Memory B cell (primary cell): ENCODE measurements at regions not wholly inside any gene's neighbourhood (a gene's known extent, or its start where the extent isn't known, plus 50 kb on each side); places are given as distances from the start of the nearest gene placed in this dataset.

Experiments
- ATAC-seq: fragments of 150-1000 bp; cut with Tn5 transposase; 2 replicates; pipeline ENCODE4 v1.10.0; 2021; ENCODE audit warnings: low read depth, mild to moderate bottlenecking, moderate library complexity
- DNase-seq, 2 donors: peaks; one replicate each; pipeline ENCODE4 v3.0.0; 2022; ENCODE audit warnings: low spot score in 2 of 2
- H3K27ac Mint-ChIP-seq: one replicate; pipeline ENCODE4 v1.8.0; 2022; ENCODE audit warnings: mild to moderate bottlenecking, moderate library complexity, mixed read lengths
- H3K27me3 Mint-ChIP-seq: one replicate; pipeline ENCODE4 v1.8.0; 2022; ENCODE audit warnings: mixed read lengths
- H3K36me3 Mint-ChIP-seq: one replicate; pipeline ENCODE4 v1.8.0; 2022; ENCODE audit warnings: mild to moderate bottlenecking, mixed read lengths
- H3K4me1 Mint-ChIP-seq: one replicate; pipeline ENCODE4 v1.8.0; 2022; ENCODE audit warnings: mixed read lengths
- H3K4me3 Mint-ChIP-seq: one replicate; pipeline ENCODE4 v1.8.0; 2022; ENCODE audit warnings: mild to moderate bottlenecking, moderate library complexity, mixed read lengths
- H3K9me3 Mint-ChIP-seq: one replicate; pipeline ENCODE4 v1.8.0; 2022; ENCODE audit warnings: mixed read lengths

- DNase-seq = no peak
- H3K36me3 Mint-ChIP-seq = no peaks in the 10 kb centered on the region
- no peaks in the 10 kb centered on the region for H3K27me3 Mint-ChIP-seq
- H3K9me3 Mint-ChIP-seq = no peaks in the 10 kb centered on the region
- H3K4me3 Mint-ChIP-seq = no peak overlapping the region
- ATAC-seq = no peak
- no peaks in the 10 kb centered on the region for H3K4me1 Mint-ChIP-seq
- H3K27ac Mint-ChIP-seq = no peak overlapping the region
Observed at GRCh38 chr11:110890995-110891394, 178.8 kb upstream of the ARHGAP20 start.

DNA sequence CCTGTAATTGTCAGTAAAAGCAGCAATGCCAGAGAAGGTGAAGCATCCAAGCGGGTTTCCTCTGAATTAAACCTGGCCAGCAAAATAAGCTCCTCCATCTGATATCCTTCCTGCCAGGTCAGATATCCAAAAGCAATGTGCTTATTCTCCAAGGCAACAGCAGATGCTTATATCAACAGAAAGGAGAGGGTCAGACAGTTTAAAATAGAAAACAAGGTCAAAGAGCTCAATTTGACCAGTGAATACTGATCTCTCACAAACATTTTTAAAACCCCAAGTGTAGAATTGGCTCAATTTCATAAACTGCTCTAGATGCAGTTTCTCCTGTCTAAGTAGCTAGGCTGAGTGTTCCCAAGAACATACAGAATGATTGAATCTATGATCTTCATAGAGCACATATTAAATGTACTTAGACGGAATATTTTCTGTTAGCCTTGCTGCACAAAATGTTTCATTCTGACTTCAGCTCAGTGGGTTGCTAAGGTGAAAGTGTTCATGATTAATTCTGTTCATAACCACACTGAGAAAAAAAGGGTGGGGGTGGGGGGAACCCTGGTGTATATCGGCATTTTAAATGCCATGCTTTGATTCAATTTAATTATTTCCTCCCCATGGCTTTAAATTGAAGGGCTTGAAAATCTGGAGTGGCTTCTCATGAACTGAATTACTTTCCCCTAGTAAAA lies 174.2 kb upstream of the ARHGAP20 start:
- H3K27ac Mint-ChIP-seq = no peak overlapping the region
- peaks cover 1% of the 10 kb centered on the region for H3K36me3 Mint-ChIP-seq
- no peak overlapping the region for H3K4me3 Mint-ChIP-seq
- H3K9me3 Mint-ChIP-seq = no peaks in the 10 kb centered on the region
- no peaks in the 10 kb centered on the region for H3K4me1 Mint-ChIP-seq
- peaks cover 11% of the 10 kb centered on the region for H3K27me3 Mint-ChIP-seq
- DNase-seq (no peak), ATAC-seq (no peak)

GRCh38 chr11:110883256-110883655 lies 171.0 kb upstream of the ARHGAP20 start:
- ATAC-seq (no peak), DNase-seq (no peak)
- Mint-ChIP-seq H3K4me3 (no peak overlapping the region), H3K27ac (no peak overlapping the region), H3K36me3 (peaks cover 1% of the 10 kb centered on the region), H3K27me3 (peaks cover 12% of the 10 kb centered on the region), H3K4me1 (no peaks in the 10 kb centered on the region), H3K9me3 (no peaks in the 10 kb centered on the region)

- Mint-ChIP-seq H3K9me3 (no peaks in the 10 kb centered on the region), H3K27me3 (peaks cover 3% of the 10 kb centered on the region), H3K4me1 (no peaks in the 10 kb centered on the region), H3K36me3 (no peaks in the 10 kb centered on the region), H3K27ac (no peak overlapping the region), H3K4me3 (no peak overlapping the region)
- DNase-seq = no peak
- no peak for ATAC-seq
Observed at GRCh38 chr11:110878513-110878912, 166.3 kb upstream of the ARHGAP20 start.

DNA sequence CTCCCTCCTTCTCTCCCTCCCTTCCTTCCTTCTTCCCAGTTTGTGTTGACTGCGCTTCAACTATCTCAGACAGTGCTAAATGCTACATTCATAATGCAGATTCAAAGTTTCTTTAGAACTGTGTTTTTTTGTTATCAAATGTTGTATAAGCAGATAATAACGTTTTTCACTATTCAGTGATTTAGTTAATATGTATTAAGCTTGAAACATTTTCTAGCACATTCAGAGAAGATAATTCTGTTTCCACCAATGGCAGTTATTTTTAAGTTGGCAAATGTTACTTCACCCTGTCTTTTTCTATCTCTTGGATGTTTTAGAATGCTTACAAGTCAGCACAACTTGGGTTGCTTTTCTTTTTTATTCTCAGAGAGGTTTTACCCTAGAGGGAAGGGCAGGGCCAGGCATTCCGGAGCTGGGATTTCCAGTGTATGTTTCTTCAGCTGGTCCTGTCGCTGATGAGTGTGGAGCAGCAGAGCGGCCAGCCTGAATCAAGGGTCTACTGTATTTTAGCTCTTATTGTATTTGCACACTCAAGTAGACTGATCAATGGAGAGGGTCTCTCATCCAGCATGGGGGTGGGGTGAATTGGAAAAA lies 162.3 kb upstream of the ARHGAP20 start:
- Mint-ChIP-seq H3K9me3 (no peaks in the 10 kb centered on the region), H3K27ac (no peak overlapping the region), H3K36me3 (no peaks in the 10 kb centered on the region), H3K27me3 (peaks cover 3% of the 10 kb centered on the region), H3K4me1 (peaks cover 6% of the 10 kb centered on the region), H3K4me3 (no peak overlapping the region)
- DNase-seq = no peak
- no peak for ATAC-seq

DNA sequence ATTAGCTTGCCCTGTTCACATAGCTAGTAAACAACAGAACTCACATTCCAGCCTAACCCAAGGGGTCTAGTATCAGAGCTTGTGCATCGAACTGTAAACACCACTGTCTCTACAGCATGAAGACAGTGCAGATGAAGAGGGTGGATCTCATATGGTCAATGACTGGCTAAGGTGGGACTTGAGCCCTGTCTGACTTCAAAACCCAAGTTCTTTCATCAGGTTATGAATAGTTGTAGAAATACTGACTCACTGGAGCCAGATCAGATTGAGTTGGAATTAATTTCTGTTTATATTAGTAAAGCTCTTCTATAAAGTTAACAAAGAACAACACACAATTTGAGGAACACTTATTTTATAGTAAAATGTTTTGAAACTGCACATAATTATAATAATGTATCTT lies 161.7 kb upstream of the ARHGAP20 start:
- no peak for DNase-seq
- H3K4me3 Mint-ChIP-seq = no peak overlapping the region
- H3K9me3 Mint-ChIP-seq = no peaks in the 10 kb centered on the region

DNA sequence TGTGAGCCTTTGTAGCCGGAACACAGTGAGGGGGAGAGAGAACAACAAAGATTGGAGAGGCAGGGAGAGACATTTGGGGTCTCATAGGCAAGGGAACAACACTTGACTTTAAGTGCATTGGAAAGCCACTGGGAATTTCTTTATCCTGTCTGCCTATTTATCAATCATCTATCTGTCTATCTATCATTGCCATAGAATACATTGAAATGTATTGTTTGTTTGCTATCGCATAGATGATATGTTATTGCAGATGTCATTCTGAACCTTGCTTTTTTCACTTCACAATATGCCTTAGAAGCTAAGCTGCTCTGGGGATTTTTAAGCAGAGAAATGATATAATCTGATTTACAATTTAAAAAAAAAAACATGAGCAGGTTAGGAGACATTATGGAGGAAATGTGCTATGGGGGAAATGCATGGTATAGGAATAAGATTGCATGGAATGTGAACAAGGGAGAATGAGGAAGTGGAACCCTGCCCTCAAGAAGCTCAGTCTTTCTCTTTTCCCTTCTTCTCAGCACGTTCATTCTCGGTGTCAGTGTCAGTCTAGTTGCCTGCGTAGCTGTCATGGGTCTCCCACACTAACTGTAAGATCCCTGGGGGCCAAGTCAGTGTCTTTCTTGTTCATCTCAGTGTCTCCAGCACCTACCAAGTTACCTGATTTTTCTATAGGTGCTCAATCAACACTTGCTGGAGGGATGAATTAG lies 158.7 kb upstream of the ARHGAP20 start:
- DNase-seq (no peak), ATAC-seq (no peak)
- H3K4me1 Mint-ChIP-seq = peaks cover 10% of the 10 kb centered on the region
- no peaks in the 10 kb centered on the region for H3K9me3 Mint-ChIP-seq
- H3K27ac Mint-ChIP-seq = peak overlapping the region; percentile 9
- no peaks in the 10 kb centered on the region for H3K36me3 Mint-ChIP-seq
- peaks cover 3% of the 10 kb centered on the region for H3K27me3 Mint-ChIP-seq
- H3K4me3 Mint-ChIP-seq = no peak overlapping the region

More for the DNA sequence above, 161.7 kb upstream of the ARHGAP20 start:
- no peak for ATAC-seq
- Mint-ChIP-seq H3K27me3 (peaks cover 1% of the 10 kb centered on the region), H3K4me1 (peaks cover 6% of the 10 kb centered on the region), H3K27ac (no peak overlapping the region), H3K36me3 (no peaks in the 10 kb centered on the region)

- ATAC-seq (no peak), DNase-seq (no peak)
- H3K9me3 Mint-ChIP-seq = no peaks in the 10 kb centered on the region
- peaks cover 2% of the 10 kb centered on the region for H3K27me3 Mint-ChIP-seq
- no peaks in the 10 kb centered on the region for H3K36me3 Mint-ChIP-seq
- H3K4me3 Mint-ChIP-seq = no peak overlapping the region
- peaks cover 10% of the 10 kb centered on the region for H3K4me1 Mint-ChIP-seq
- no peak overlapping the region for H3K27ac Mint-ChIP-seq
Observed at GRCh38 chr11:110867951-110868350, 155.7 kb upstream of the ARHGAP20 start.

GRCh38 chr11:110866081-110866480 lies 153.8 kb upstream of the ARHGAP20 start:
- DNase-seq (no peak), ATAC-seq (no peak)
- Mint-ChIP-seq H3K27me3 (peaks cover 2% of the 10 kb centered on the region), H3K36me3 (no peaks in the 10 kb centered on the region), H3K27ac (no peak overlapping the region), H3K4me1 (peaks cover 4% of the 10 kb centered on the region), H3K4me3 (no peak overlapping the region), H3K9me3 (no peaks in the 10 kb centered on the region)

DNA sequence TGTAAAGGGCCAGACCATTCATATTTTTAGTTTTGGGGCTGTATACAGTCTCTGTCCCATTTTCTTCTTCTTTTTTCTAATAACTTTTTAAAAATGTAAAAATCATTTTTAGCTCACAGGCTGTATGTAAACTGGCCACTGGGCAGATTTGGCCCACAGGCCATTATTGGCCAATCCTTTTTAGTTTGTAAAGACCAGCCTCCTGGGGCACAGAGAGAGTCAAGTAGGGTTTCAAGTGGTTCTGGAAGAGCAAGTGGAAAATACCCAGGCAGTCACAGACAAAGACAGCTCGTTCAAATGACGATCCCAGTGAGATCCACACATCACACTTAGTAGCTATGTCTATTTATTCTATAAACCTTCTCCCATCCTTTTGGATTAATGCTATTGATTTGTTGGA lies 150.2 kb upstream of the ARHGAP20 start:
- Mint-ChIP-seq H3K4me1 (peaks cover 11% of the 10 kb centered on the region), H3K27me3 (no peaks in the 10 kb centered on the region), H3K9me3 (no peaks in the 10 kb centered on the region), H3K36me3 (no peaks in the 10 kb centered on the region), H3K4me3 (no peak overlapping the region), H3K27ac (no peak overlapping the region)
- DNase-seq = no peak
- ATAC-seq = no peak

DNA sequence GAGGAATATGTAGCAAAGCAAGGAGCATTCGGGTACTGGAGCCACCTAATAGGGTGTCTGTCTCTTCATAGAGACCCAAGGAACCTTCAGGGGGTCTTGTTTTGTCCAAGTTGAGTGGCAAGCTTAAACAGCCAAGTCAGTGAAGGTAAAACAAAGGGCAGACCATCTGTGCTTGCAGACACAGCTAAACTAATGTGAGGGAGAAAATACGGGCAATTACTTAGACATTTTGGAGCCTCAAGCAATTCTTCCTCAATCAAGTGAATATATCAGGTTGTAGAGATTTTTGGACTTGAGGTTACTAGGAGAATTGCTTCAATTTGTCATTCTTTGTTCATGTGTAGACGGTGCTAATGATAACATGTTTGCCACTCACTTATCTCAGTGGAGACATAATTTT lies 148.2 kb upstream of the ARHGAP20 start:
- no peak for DNase-seq
- no peak overlapping the region for H3K27ac Mint-ChIP-seq
- H3K36me3 Mint-ChIP-seq = no peaks in the 10 kb centered on the region
- no peaks in the 10 kb centered on the region for H3K27me3 Mint-ChIP-seq
- peaks cover 11% of the 10 kb centered on the region for H3K4me1 Mint-ChIP-seq
- no peak overlapping the region for H3K4me3 Mint-ChIP-seq
- H3K9me3 Mint-ChIP-seq = no peaks in the 10 kb centered on the region
- ATAC-seq = no peak

DNA sequence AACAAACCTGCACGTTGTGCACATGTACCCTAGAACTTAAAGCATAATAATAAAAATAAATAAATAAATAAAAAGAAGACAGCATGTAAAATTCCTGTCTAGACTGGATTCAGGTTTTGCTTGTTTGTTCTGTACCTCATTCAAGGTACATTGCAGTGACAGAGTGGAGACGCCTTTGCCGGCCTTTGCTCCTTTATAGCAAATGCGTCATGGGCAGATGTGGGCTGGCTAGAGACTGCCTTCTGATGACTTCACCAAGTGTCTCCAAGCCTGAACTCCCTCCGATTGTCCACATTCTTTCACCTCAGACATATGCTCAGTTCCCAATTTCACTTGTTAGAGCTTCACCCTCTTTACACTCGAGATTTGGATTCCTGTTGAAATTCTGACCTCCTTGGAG lies 147.8 kb upstream of the ARHGAP20 start:
- ATAC-seq = no peak
- Mint-ChIP-seq H3K4me1 (peaks cover 11% of the 10 kb centered on the region), H3K4me3 (no peak overlapping the region), H3K36me3 (no peaks in the 10 kb centered on the region), H3K9me3 (no peaks in the 10 kb centered on the region), H3K27ac (no peak overlapping the region), H3K27me3 (no peaks in the 10 kb centered on the region)
- no peak for DNase-seq

- Mint-ChIP-seq H3K4me1 (peaks cover 13% of the 10 kb centered on the region), H3K27ac (no peak overlapping the region), H3K9me3 (peaks cover 1% of the 10 kb centered on the region), H3K36me3 (no peaks in the 10 kb centered on the region), H3K27me3 (no peaks in the 10 kb centered on the region), H3K4me3 (no peak overlapping the region)
- no peak for ATAC-seq
- DNase-seq = no peak
Observed at GRCh38 chr11:110859240-110859840, 147.1 kb upstream of the ARHGAP20 start.

DNA sequence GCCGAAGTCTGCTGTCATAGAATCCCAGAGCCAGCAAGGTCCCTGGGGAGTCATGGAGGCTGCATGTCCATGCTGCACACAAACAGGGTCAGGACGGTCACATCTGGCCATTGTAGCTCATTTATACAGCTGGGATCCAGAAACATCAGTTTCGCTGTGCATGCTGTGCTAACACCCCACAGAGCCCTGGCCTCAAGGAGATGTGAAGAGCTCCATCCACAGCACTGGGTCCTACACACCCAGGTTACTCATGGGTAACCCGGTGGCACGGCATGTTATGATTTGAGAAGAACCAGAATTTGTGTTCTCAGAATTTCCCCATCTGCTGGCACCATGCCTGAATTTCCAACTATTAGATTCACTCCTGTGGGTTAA lies 146.3 kb upstream of the ARHGAP20 start:
- Mint-ChIP-seq H3K27ac (no peak overlapping the region), H3K4me1 (peaks cover 14% of the 10 kb centered on the region), H3K27me3 (no peaks in the 10 kb centered on the region), H3K36me3 (no peaks in the 10 kb centered on the region), H3K4me3 (no peak overlapping the region), H3K9me3 (peaks cover 2% of the 10 kb centered on the region)
- DNase-seq (no peak), ATAC-seq (peak; percentile 60)
